CD4-positive, alpha-beta T cell (primary cell): ENCODE measurements at regions not wholly inside any gene's neighbourhood (a gene's known extent, or its start where the extent isn't known, plus 50 kb on each side); places are given as distances from the start of the nearest gene placed in this dataset.

Experiments used
- ATAC-seq: fragments of 200-7000 bp; cut with Tn5 transposase; one replicate; pipeline ENCODE4 v1.10.0; 2022; ENCODE audit warnings: mild to moderate bottlenecking; ENCODE audit not compliant: poor library complexity
- CTCF ChIA-PET: fragments of 350-600 bp; sonication (Branson Sonifier 250); formaldehyde crosslinking; loops from one replicate; lab custom pipeline; 2021; ENCODE audit warnings: antibody characterized with exemption, inconsistent platforms; lab: Charles Lee
- POLR2A ChIA-PET: fragments of 350-600 bp; sonication (Branson Sonifier 250); formaldehyde crosslinking; loops from one replicate; lab custom pipeline; 2021; ENCODE audit warnings: antibody characterized with exemption, inconsistent platforms; lab: Charles Lee
- DNase-seq, 14 experiments: peaks; one replicate each; pipeline ENCODE4 v3.0.0-alpha.2; 2013 to 2020; ENCODE audit warnings: mixed read lengths in 2 of 14
- H3K27ac ChIP-seq, 2 donors: one replicate each; pipeline versions ENCODE4 v1.5.1 to v1.7.0; 2013; ENCODE audit warnings: low read length in 2 of 2, low read depth in 1 of 2, mild to moderate bottlenecking in 1 of 2
- H3K27me3 ChIP-seq, 2 experiments: 1 replicate in 1 of 2; 2 replicates in 1 of 2; pipeline versions ENCODE4 v1.6.1 to v1.7.0; 2013; ENCODE audit warnings: low read length in 2 of 2, control low read depth in 1 of 2, mild to moderate bottlenecking in 1 of 2, moderate library complexity in 1 of 2; ENCODE audit not compliant: insufficient read depth in 2 of 2, control insufficient read depth in 1 of 2
- H3K36me3 ChIP-seq: one replicate; pipeline ENCODE4 v1.6.1; 2013; ENCODE audit warnings: low read length, control low read depth; ENCODE audit not compliant: insufficient read depth
- H3K4me1 ChIP-seq: one replicate; pipeline ENCODE4 v1.6.1; 2013; ENCODE audit warnings: low read length, control low read depth; ENCODE audit not compliant: insufficient read depth
- H3K4me3 ChIP-seq: one replicate; pipeline ENCODE4 v1.5.1; 2013; ENCODE audit warnings: mild to moderate bottlenecking, low read length, moderate library complexity
- H3K9me3 ChIP-seq, 2 experiments: 1 replicate in 1 of 2; 2 replicates in 1 of 2; pipeline versions ENCODE4 v1.6.1 to v1.7.0; 2013; ENCODE audit warnings: low read length in 2 of 2, mild to moderate bottlenecking in 2 of 2, control low read depth in 1 of 2, moderate library complexity in 1 of 2; ENCODE audit not compliant: control insufficient read depth in 1 of 2, insufficient read depth in 1 of 2
- H3K27ac Mint-ChIP-seq: one replicate; pipeline ENCODE4 v1.8.0; 2020; ENCODE audit warnings: mixed read lengths
- H3K27me3 Mint-ChIP-seq: one replicate; pipeline ENCODE4 v1.8.0; 2021; ENCODE audit warnings: mixed read lengths
- H3K36me3 Mint-ChIP-seq: one replicate; pipeline ENCODE4 v1.8.0; 2021; ENCODE audit warnings: low read depth, mixed read lengths
- H3K4me1 Mint-ChIP-seq: one replicate; pipeline ENCODE4 v1.8.0; 2021; ENCODE audit warnings: low read depth, mixed read lengths
- H3K4me3 Mint-ChIP-seq: one replicate; pipeline ENCODE4 v1.8.0; 2020; ENCODE audit warnings: mild to moderate bottlenecking, mixed read lengths
- H3K9me3 Mint-ChIP-seq: one replicate; pipeline ENCODE4 v1.8.0; 2020; ENCODE audit warnings: mixed read lengths
- CTCF ChIP-seq: fragments of 200-600 bp; IDR thresholded peaks from one replicate; pipeline ENCODE4 v1.8.0; 2022; ENCODE audit warnings: antibody characterized with exemption, mild to moderate bottlenecking
- intact Hi-C, 2 experiments: fragments of 100-400 bp; cut with DNase I in 1 of 2; cut with micrococcal nuclease in 1 of 2; formaldehyde crosslinking; loops; one replicate each; pipeline versions ENCODE4 v1.15.1 to v1.9.0; 2023 to 2025; cut with DNase I, micrococcal nuclease

DNA sequence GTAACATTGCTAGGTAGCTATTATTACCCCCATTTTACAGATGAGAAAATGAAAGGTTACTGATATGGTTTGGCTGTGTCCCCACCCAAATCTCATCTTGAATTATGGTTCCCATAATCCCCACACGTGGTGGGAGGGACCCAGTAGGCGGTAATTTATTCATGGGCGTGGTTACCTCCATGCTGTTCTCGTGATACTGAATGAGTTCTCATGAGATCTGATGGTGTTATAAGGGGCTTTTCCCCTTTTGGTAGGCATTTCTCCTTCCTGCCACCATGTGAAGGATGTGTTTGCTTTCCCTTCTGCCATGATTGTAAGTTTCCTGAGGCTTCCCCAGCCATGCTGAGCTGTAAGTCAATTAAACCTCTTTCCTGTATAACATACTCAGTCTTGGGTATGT is 252.1 kb downstream of the OPA1 start:
- H3K27me3 ChIP-seq = peaks cover 3 to 8% of the 10 kb centered on the region in 2 experiments
- H3K4me3 ChIP-seq = no peak overlapping the region
- H3K27ac Mint-ChIP-seq = no peak overlapping the region
- ChIA-PET CTCF (no interaction called here), POLR2A (no interaction called here)
- H3K4me3 Mint-ChIP-seq = no peak overlapping the region
- no peak for DNase-seq
- H3K27ac ChIP-seq = no peak overlapping the region
- intact Hi-C loops = no loop called here
- TF ChIP-seq CTCF = no peak
- H3K9me3 ChIP-seq = no peaks in the 10 kb centered on the region
- no peaks in the 10 kb centered on the region for H3K4me1 ChIP-seq
- H3K9me3 Mint-ChIP-seq = no peaks in the 10 kb centered on the region
- no peaks in the 10 kb centered on the region for H3K36me3 ChIP-seq
- no peak for ATAC-seq
- H3K27me3 Mint-ChIP-seq = peaks cover 11% of the 10 kb centered on the region
- no peaks in the 10 kb centered on the region for H3K36me3 Mint-ChIP-seq
- no peaks in the 10 kb centered on the region for H3K4me1 Mint-ChIP-seq

GRCh38 chr3:193846569-193846968 is 253.6 kb downstream of the OPA1 start:
- CTCF ChIA-PET = no interaction called here

GRCh38 chr3:193847402-193847801 is 254.4 kb downstream of the OPA1 start:
- DNase-seq (no peak), ATAC-seq (no peak)
- no peak for TF ChIP-seq CTCF
- intact Hi-C loops = no loop called here
- ChIA-PET CTCF (no interaction called here), POLR2A (no interaction called here)
- H3K27ac Mint-ChIP-seq = no peak overlapping the region
- H3K27me3 ChIP-seq = peaks cover 0 to 3% of the 10 kb centered on the region in 2 experiments
- no peaks in the 10 kb centered on the region for H3K9me3 Mint-ChIP-seq
- H3K36me3 ChIP-seq = no peaks in the 10 kb centered on the region
- H3K36me3 Mint-ChIP-seq = no peaks in the 10 kb centered on the region
- no peaks in the 10 kb centered on the region for H3K9me3 ChIP-seq
- H3K4me3 ChIP-seq = no peak overlapping the region
- no peaks in the 10 kb centered on the region for H3K4me1 Mint-ChIP-seq
- H3K27me3 Mint-ChIP-seq = peaks cover 4% of the 10 kb centered on the region
- H3K4me1 ChIP-seq = no peaks in the 10 kb centered on the region
- H3K4me3 Mint-ChIP-seq = no peak overlapping the region
- H3K27ac ChIP-seq = no peak overlapping the region

More at GRCh38 chr3:193846569-193846968, 253.6 kb downstream of the OPA1 start:
- Mint-ChIP-seq H3K27ac (no peak overlapping the region), H3K9me3 (no peaks in the 10 kb centered on the region), H3K4me3 (no peak overlapping the region), H3K4me1 (no peaks in the 10 kb centered on the region), H3K27me3 (peaks cover 5% of the 10 kb centered on the region), H3K36me3 (no peaks in the 10 kb centered on the region)
- intact Hi-C loops = no loop called here
- H3K36me3 ChIP-seq = no peaks in the 10 kb centered on the region
- no peaks in the 10 kb centered on the region for H3K9me3 ChIP-seq
- DNase-seq (no peak), ATAC-seq (no peak)
- no peak for TF ChIP-seq CTCF
- no peak overlapping the region for H3K27ac ChIP-seq
- H3K4me1 ChIP-seq = no peaks in the 10 kb centered on the region
- no peak overlapping the region for H3K4me3 ChIP-seq
- POLR2A ChIA-PET = no interaction called here
- H3K27me3 ChIP-seq = peaks cover 3 to 7% of the 10 kb centered on the region in 2 experiments
